HCT116 (cell line): ENCODE measurements at regions not wholly inside any gene's neighbourhood (a gene's known extent, or its start where the extent isn't known, plus 50 kb on each side); places are given as distances from the start of the nearest gene placed in this dataset.

Source experiments
- ATAC-seq: fragments of 200-7000 bp; cut with Tn5 transposase; 2 replicates; pipeline ENCODE4 v1.9.1; 2020; ENCODE audit warnings: mild to moderate bottlenecking, moderate library complexity
- BruUV-seq: library from RNA; stranded (reverse); fragments of 400-500 nt; replicated peaks from 2 replicates; lab custom pipeline; 2021; lab: Mats Ljungman, UMichigan
- CTCF ChIA-PET: fragments of 300-600 bp; sonication (Branson Sonifier 250); formaldehyde crosslinking; loops from one replicate; lab custom pipeline; 2021; ENCODE audit warnings: antibody characterized with exemption; lab: Charles Lee
- POLR2A ChIA-PET: fragments of 300-600, 350-600 bp; sonication (Branson Sonifier 250); formaldehyde crosslinking; loops from one replicate; lab custom pipeline; 2021; ENCODE audit warnings: antibody characterized with exemption; lab: Charles Lee
- RAD21 ChIA-PET, 2 experiments: fragments of 300-600 bp; sonication (Branson Sonifier 250); formaldehyde crosslinking; loops; one replicate each; lab custom pipeline; 2023; ENCODE audit warnings: low total read pairs in 2 of 2; ENCODE audit not compliant: uncharacterized antibody in 2 of 2, unreplicated experiment in 2 of 2, low non-redundant PET in 1 of 2; lab: Charles Lee
- DNase-seq: peaks from one replicate; pipeline ENCODE4 v3.0.0-alpha.2; 2010; ENCODE audit warnings: low read depth, low spot score
- H2AFZ ChIP-seq: fragments of 200-600 bp; shearing (Covaris generic), sonication (generic); 2 replicates; pipeline ENCODE4 v1.6.1; 2017; ENCODE audit warnings: low read depth, mixed run types, mixed read lengths, antibody characterized with exemption, low read length; ENCODE audit not compliant: poor library complexity, severe bottlenecking
- H3K27ac ChIP-seq: 2 replicates; pipeline ENCODE4 v1.5.1; 2012; ENCODE audit warnings: low read depth, low read length
- H3K27me3 ChIP-seq: fragments of 200-600 bp; sonication (generic); 2 replicates; pipeline ENCODE4 v1.6.1; 2016; ENCODE audit warnings: mixed run types, low read length, mixed read lengths; ENCODE audit not compliant: insufficient read depth
- H3K36me3 ChIP-seq, 2 experiments: fragments of 200-500 bp in 1 of 2; fragments of 200-600 bp in 1 of 2; sonication (Bioruptor generic) in 1 of 2; sonication (generic) in 1 of 2; 2 replicates each; pipeline versions ENCODE4 v1.5.1 to v1.6.1; 2014 to 2016; ENCODE audit warnings: low read length in 2 of 2, inconsistent platforms in 1 of 2, mixed read lengths in 1 of 2, mixed run types in 1 of 2; ENCODE audit not compliant: insufficient read depth in 2 of 2, control insufficient read depth in 1 of 2
- H3K4me1 ChIP-seq, 2 experiments: fragments of 200-600 bp in 1 of 2; sonication (generic) in 1 of 2; 2 replicates each; pipeline versions ENCODE4 v1.5.1 to v1.6.1; 2012 to 2017; ENCODE audit warnings: low read length in 2 of 2, inconsistent platforms in 1 of 2, mild to moderate bottlenecking in 1 of 2, mixed read lengths in 1 of 2, mixed run types in 1 of 2, moderate library complexity in 1 of 2; ENCODE audit not compliant: insufficient read depth in 2 of 2, control insufficient read depth in 1 of 2
- H3K4me2 ChIP-seq: fragments of 200-600 bp; sonication (generic); 2 replicates; pipeline ENCODE4 v1.6.1; 2017; ENCODE audit warnings: mixed run types, low read length, mixed read lengths
- H3K4me3 ChIP-seq, 2 experiments: fragments of 200-600 bp in 1 of 2; sonication (generic) in 1 of 2; replicated peaks in 1 of 2; 2 replicates each; pipeline ENCODE4 v1.5.1; 2011 to 2016; ENCODE audit warnings: low read length in 2 of 2, control low read depth in 1 of 2, low read depth in 1 of 2, mild to moderate bottlenecking in 1 of 2, mixed read lengths in 1 of 2, mixed run types in 1 of 2
- H3K79me2 ChIP-seq: fragments of 200-600 bp; sonication (generic); 2 replicates; pipeline ENCODE4 v1.6.1; 2017; ENCODE audit warnings: mild to moderate bottlenecking, mixed run types, low read length, moderate library complexity, mixed read lengths; ENCODE audit not compliant: insufficient read depth
- H3K9ac ChIP-seq: fragments of 200-600 bp; sonication (generic); 2 replicates; pipeline ENCODE4 v1.6.1; 2016; ENCODE audit warnings: low read length, mixed read lengths
- H3K9me2 ChIP-seq: fragments of 200-600 bp; sonication (generic), shearing (Covaris generic); 2 replicates; pipeline ENCODE4 v1.6.1; 2017; ENCODE audit warnings: mixed run types, mild to moderate bottlenecking, moderate library complexity; ENCODE audit not compliant: insufficient read depth
- H3K9me3 ChIP-seq, 2 experiments: fragments of 200-500 bp in 1 of 2; fragments of 200-600 bp in 1 of 2; sonication (Bioruptor generic) in 1 of 2; sonication (generic) in 1 of 2; 2 replicates each; pipeline ENCODE4 v1.6.1; 2014 to 2017; ENCODE audit warnings: low read length in 2 of 2, mixed read lengths in 2 of 2, inconsistent platforms in 1 of 2, low read depth in 1 of 2, mild to moderate bottlenecking in 1 of 2, mixed run types in 1 of 2, moderate library complexity in 1 of 2; ENCODE audit not compliant: control insufficient read depth in 1 of 2, insufficient read depth in 1 of 2
- H4K20me1 ChIP-seq: fragments of 200-600 bp; sonication (generic), shearing (Covaris generic); 2 replicates; pipeline ENCODE4 v1.6.1; 2017; ENCODE audit warnings: mixed run types, mild to moderate bottlenecking, moderate library complexity; ENCODE audit not compliant: insufficient read depth
- CBX3 ChIP-seq: IDR thresholded peaks from 2 replicates; pipeline ENCODE4 v1.6.1; 2012; ENCODE audit warnings: low read depth
- CEBPB ChIP-seq: IDR thresholded peaks from 2 replicates; pipeline ENCODE4 v1.6.1; 2012; ENCODE audit warnings: low read depth
- CTCF ChIP-seq, 3 experiments: fragments of 200-600 bp in 1 of 3; sonication (generic) in 1 of 3; IDR thresholded peaks in 2 of 3; conservative IDR thresholded peaks in 1 of 3; 2 replicates each; pipeline ENCODE4 v1.5.1; 2012 to 2017; ENCODE audit warnings: low read depth in 2 of 3, low read length in 2 of 3, antibody characterized with exemption in 1 of 3, borderline replicate concordance in 1 of 3, control low read depth in 1 of 3, mild to moderate bottlenecking in 1 of 3, mixed read lengths in 1 of 3, mixed run types in 1 of 3, moderate library complexity in 1 of 3; ENCODE audit not compliant: insufficient read depth in 1 of 3
- EGR1 ChIP-seq: IDR thresholded peaks from 2 replicates; pipeline ENCODE4 v1.6.1; 2012; ENCODE audit warnings: low read depth
- ELF1 ChIP-seq: IDR thresholded peaks from 2 replicates; pipeline ENCODE4 v1.6.1; 2012; ENCODE audit warnings: low read depth, borderline replicate concordance
- EZH2 ChIP-seq: fragments of 200-600 bp; sonication (generic); IDR thresholded peaks from 2 replicates; pipeline ENCODE4 v1.6.1; 2017; ENCODE audit warnings: antibody characterized with exemption, mixed run types
- FOSL1 ChIP-seq: IDR thresholded peaks from 2 replicates; pipeline ENCODE4 v1.6.1; 2012; ENCODE audit warnings: low read depth
- JUND ChIP-seq: IDR thresholded peaks from 2 replicates; pipeline ENCODE4 v1.6.1; 2012
- SP1 ChIP-seq: IDR thresholded peaks from 2 replicates; pipeline ENCODE4 v1.6.1; 2012; ENCODE audit warnings: low read depth
- TCF7L2 ChIP-seq: IDR thresholded peaks from 2 replicates; pipeline ENCODE4 v1.7.0; 2011; ENCODE audit warnings: borderline replicate concordance, inconsistent platforms; ENCODE audit not compliant: insufficient read depth, insufficient read length; ENCODE audit errors: extremely low read depth
- ZFX ChIP-seq: fragments of 450-650 bp; IDR thresholded peaks from 2 replicates; pipeline ENCODE4 v1.6.1; 2017
- intact Hi-C: fragments of 100-400 bp; cut with micrococcal nuclease; formaldehyde crosslinking; loops from 2 replicates; pipeline ENCODE4 v1.10.0; 2022
- TF ChIP-seq, protein P1 (sequence below): IDR thresholded peaks from 2 replicates; pipeline ENCODE4 v1.6.1; 2011; ENCODE audit warnings: mild to moderate bottlenecking, low read length, moderate library complexity; ENCODE audit not compliant: insufficient replicate concordance; ENCODE audit errors: extremely low read depth

- no peak overlapping the region for H3K9ac ChIP-seq
- no peak overlapping the region for H3K27ac ChIP-seq
- H3K9me2 ChIP-seq, result no peaks in the 10 kb centered on the region
- H3K27me3 ChIP-seq, result no peaks in the 10 kb centered on the region
- H3K9me3 ChIP-seq, result peaks cover 3 to 4% of the 10 kb centered on the region in 2 experiments; a peak in 2 of 4 replicates
- TF ChIP-seq ELF1, result no peak
- TF ChIP-seq CEBPB, result no peak
- no peak for TF ChIP-seq CTCF (IDR thresholded peaks at IDR 0.05 in 2 of 3, conservative IDR thresholded peaks at IDR 0.05 in 1 of 3; ENCODE audit: borderline replicate concordance in 1 of 3, insufficient read depth in 1 of 3, low read depth in 2 of 3, low read length in 2 of 3)
- no peak for TF ChIP-seq TCF7L2
- TF ChIP-seq, all 23 proteins: peak for 0
- Histone ChIP-seq H3K36me3 (no peaks in the 10 kb centered on the region), H3K79me2 (no peaks in the 10 kb centered on the region), H4K20me1 (no peaks in the 10 kb centered on the region), H3K4me2 (no peak overlapping the region), H3K4me3 (no peak overlapping the region), H2AFZ (no peak overlapping the region), H3K4me1 (no peaks in the 10 kb centered on the region)
- ChIA-PET CTCF (no interaction called here), POLR2A (no interaction called here), RAD21 (no interaction called here)
- no TSS peak for BruUV-seq
- ATAC-seq (no peak), DNase-seq (no peak)
- intact Hi-C loops, result no loop called here
Measured at GRCh38 chr11:92383430-92383829, 158.8 kb downstream of the FAT3 start.

GRCh38 chr11:92384358-92384757, 159.7 kb downstream of the FAT3 start:
- intact Hi-C loops, result no loop called here
- Histone ChIP-seq H3K79me2 (no peaks in the 10 kb centered on the region), H3K27me3 (no peaks in the 10 kb centered on the region), H3K9ac (no peak overlapping the region)
- no peak for TF ChIP-seq CBX3
- TF ChIP-seq, protein P1, sequence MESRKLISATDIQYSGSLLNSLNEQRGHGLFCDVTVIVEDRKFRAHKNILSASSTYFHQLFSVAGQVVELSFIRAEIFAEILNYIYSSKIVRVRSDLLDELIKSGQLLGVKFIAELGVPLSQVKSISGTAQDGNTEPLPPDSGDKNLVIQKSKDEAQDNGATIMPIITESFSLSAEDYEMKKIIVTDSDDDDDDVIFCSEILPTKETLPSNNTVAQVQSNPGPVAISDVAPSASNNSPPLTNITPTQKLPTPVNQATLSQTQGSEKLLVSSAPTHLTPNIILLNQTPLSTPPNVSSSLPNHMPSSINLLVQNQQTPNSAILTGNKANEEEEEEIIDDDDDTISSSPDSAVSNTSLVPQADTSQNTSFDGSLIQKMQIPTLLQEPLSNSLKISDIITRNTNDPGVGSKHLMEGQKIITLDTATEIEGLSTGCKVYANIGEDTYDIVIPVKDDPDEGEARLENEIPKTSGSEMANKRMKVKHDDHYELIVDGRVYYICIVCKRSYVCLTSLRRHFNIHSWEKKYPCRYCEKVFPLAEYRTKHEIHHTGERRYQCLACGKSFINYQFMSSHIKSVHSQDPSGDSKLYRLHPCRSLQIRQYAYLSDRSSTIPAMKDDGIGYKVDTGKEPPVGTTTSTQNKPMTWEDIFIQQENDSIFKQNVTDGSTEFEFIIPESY, result no peak
- TF ChIP-seq EGR1, result no peak
- TF ChIP-seq ZFX, result no peak
- no peak for TF ChIP-seq TCF7L2
- no peak for TF ChIP-seq EZH2
- no peak for TF ChIP-seq CTCF (IDR thresholded peaks at IDR 0.05 in 2 of 3, conservative IDR thresholded peaks at IDR 0.05 in 1 of 3; ENCODE audit: borderline replicate concordance in 1 of 3, insufficient read depth in 1 of 3, low read depth in 2 of 3, low read length in 2 of 3)
- no peak for TF ChIP-seq FOSL1
- no peak for TF ChIP-seq JUND
- TF ChIP-seq SP1, result no peak
- TF ChIP-seq, all 23 proteins: peak for 0
- peaks cover 3 to 4% of the 10 kb centered on the region in 2 experiments; a peak in 2 of 4 replicates for H3K9me3 ChIP-seq
- DNase-seq, result no peak
- CTCF ChIA-PET, result no interaction called here
- RAD21 ChIA-PET, result no interaction called here
- no peak overlapping the region for H3K27ac ChIP-seq
- H2AFZ ChIP-seq, result no peak overlapping the region
- POLR2A ChIA-PET, result no interaction called here
- no peak for ATAC-seq
- H3K4me2 ChIP-seq, result no peak overlapping the region
- no peaks in the 10 kb centered on the region for H4K20me1 ChIP-seq
- no TSS peak for BruUV-seq
- no peaks in the 10 kb centered on the region for H3K36me3 ChIP-seq
- H3K4me3 ChIP-seq, result no peak overlapping the region
- no peaks in the 10 kb centered on the region for H3K9me2 ChIP-seq
- no peaks in the 10 kb centered on the region for H3K4me1 ChIP-seq
